Neural cell (in vitro differentiated cells): ENCODE measurements at regions not wholly inside any gene's neighbourhood (a gene's known extent, or its start where the extent isn't known, plus 50 kb on each side); places are given as distances from the start of the nearest gene placed in this dataset.

ENCODE experiments used
- EP300 ChIP-seq: fragments of 450-650 bp; conservative IDR thresholded peaks from 2 replicates; pipeline ENCODE4 v1.6.1; 2014; ENCODE audit warnings: antibody characterized with exemption, mild to moderate bottlenecking, moderate library complexity; ENCODE audit not compliant: poor library complexity, severe bottlenecking
- EZH2 ChIP-seq: fragments of 200-600, 300-800 bp; shearing (Covaris generic), sonication (generic); IDR thresholded peaks from 2 replicates; pipeline ENCODE4 v1.6.1; 2014; ENCODE audit warnings: antibody characterized with exemption, low read length, borderline replicate concordance, mild to moderate bottlenecking; ENCODE audit not compliant: insufficient read depth, poor library complexity, severe bottlenecking
- MXI1 ChIP-seq: fragments of 450-650 bp; conservative IDR thresholded peaks from 2 replicates; pipeline ENCODE4 v1.6.1; 2014; ENCODE audit warnings: antibody characterized with exemption, mild to moderate bottlenecking; ENCODE audit not compliant: poor library complexity, severe bottlenecking
- POLR2AphosphoS5 ChIP-seq: IDR thresholded peaks from 2 replicates; pipeline ENCODE4 v1.6.1; 2012
- RAD21 ChIP-seq: fragments of 450-650 bp; conservative IDR thresholded peaks from 2 replicates; pipeline ENCODE4 v1.6.1; 2014; ENCODE audit warnings: antibody characterized with exemption, mild to moderate bottlenecking, moderate library complexity
- SMC3 ChIP-seq: fragments of 450-650 bp; conservative IDR thresholded peaks from 2 replicates; pipeline ENCODE4 v1.6.1; 2014; ENCODE audit warnings: antibody characterized with exemption, mild to moderate bottlenecking, moderate library complexity; ENCODE audit not compliant: poor library complexity
- TAF1 ChIP-seq: IDR thresholded peaks from 2 replicates; pipeline ENCODE4 v1.6.1; 2012; ENCODE audit warnings: low read depth
- TF ChIP-seq, protein P1 (sequence below): fragments of 450-650 bp; IDR thresholded peaks from 2 replicates; pipeline ENCODE4 v1.5.1; 2014; ENCODE audit warnings: antibody characterized with exemption, mild to moderate bottlenecking, moderate library complexity; ENCODE audit not compliant: poor library complexity, severe bottlenecking
- TF ChIP-seq, protein P2 (sequence below): IDR thresholded peaks from 2 replicates; pipeline ENCODE4 v1.6.1; 2012; ENCODE audit warnings: borderline replicate concordance

DNA sequence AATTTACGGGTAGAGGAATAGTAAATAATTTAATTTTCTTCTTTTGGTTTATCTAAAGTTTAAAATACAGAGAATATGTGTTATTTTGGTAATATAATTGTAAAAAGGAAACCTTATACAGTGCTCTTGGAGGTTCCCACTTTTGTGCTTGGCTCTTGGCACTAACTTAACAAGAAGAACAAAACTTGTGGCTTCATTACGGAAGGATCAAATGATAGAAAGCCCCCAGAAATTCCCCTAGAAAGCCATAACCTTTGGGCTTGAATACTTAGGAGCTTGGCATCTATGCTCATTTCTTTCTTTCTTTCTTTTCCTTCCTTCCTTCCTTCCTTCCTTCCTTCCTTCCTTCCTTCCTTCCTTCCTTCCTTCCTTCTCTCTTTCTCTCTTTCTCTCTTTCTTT, 197.5 kb downstream of the SOX2 start:
- TF ChIP-seq, protein P1, sequence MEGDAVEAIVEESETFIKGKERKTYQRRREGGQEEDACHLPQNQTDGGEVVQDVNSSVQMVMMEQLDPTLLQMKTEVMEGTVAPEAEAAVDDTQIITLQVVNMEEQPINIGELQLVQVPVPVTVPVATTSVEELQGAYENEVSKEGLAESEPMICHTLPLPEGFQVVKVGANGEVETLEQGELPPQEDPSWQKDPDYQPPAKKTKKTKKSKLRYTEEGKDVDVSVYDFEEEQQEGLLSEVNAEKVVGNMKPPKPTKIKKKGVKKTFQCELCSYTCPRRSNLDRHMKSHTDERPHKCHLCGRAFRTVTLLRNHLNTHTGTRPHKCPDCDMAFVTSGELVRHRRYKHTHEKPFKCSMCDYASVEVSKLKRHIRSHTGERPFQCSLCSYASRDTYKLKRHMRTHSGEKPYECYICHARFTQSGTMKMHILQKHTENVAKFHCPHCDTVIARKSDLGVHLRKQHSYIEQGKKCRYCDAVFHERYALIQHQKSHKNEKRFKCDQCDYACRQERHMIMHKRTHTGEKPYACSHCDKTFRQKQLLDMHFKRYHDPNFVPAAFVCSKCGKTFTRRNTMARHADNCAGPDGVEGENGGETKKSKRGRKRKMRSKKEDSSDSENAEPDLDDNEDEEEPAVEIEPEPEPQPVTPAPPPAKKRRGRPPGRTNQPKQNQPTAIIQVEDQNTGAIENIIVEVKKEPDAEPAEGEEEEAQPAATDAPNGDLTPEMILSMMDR, result no peak
- TF ChIP-seq EZH2 (no peak), EP300 (no peak), RAD21 (no peak), POLR2AphosphoS5 (no peak), TAF1 (no peak), SMC3 (no peak), MXI1 (no peak)
- TF ChIP-seq, protein P2, sequence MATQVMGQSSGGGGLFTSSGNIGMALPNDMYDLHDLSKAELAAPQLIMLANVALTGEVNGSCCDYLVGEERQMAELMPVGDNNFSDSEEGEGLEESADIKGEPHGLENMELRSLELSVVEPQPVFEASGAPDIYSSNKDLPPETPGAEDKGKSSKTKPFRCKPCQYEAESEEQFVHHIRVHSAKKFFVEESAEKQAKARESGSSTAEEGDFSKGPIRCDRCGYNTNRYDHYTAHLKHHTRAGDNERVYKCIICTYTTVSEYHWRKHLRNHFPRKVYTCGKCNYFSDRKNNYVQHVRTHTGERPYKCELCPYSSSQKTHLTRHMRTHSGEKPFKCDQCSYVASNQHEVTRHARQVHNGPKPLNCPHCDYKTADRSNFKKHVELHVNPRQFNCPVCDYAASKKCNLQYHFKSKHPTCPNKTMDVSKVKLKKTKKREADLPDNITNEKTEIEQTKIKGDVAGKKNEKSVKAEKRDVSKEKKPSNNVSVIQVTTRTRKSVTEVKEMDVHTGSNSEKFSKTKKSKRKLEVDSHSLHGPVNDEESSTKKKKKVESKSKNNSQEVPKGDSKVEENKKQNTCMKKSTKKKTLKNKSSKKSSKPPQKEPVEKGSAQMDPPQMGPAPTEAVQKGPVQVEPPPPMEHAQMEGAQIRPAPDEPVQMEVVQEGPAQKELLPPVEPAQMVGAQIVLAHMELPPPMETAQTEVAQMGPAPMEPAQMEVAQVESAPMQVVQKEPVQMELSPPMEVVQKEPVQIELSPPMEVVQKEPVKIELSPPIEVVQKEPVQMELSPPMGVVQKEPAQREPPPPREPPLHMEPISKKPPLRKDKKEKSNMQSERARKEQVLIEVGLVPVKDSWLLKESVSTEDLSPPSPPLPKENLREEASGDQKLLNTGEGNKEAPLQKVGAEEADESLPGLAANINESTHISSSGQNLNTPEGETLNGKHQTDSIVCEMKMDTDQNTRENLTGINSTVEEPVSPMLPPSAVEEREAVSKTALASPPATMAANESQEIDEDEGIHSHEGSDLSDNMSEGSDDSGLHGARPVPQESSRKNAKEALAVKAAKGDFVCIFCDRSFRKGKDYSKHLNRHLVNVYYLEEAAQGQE, result no peak
